A549 (cell line): ENCODE measurements at regions not wholly inside any gene's neighbourhood (a gene's known extent, or its start where the extent isn't known, plus 50 kb on each side); places are given as distances from the start of the nearest gene placed in this dataset.
"Not testable (repeated sequence)": the region's sequence is repeated elsewhere in the genome, so short reads cannot be mapped to it uniquely, and the experiment has no call there.

Source experiments
- BHLHE40 ChIP-seq: IDR thresholded peaks from 2 replicates; pipeline ENCODE4 v1.6.1; 2012; ENCODE audit warnings: low read depth, low read length, inconsistent platforms
- CEBPB ChIP-seq, 2 experiments: fragments of >200 bp in 1 of 2; sonication (Bioruptor Twin) in 1 of 2; formaldehyde crosslinking in 1 of 2; IDR thresholded peaks; 2 replicates each; pipeline ENCODE4 v1.6.1; 2012 to 2016
- CHD2 ChIP-seq: fragments of 150-350 bp; IDR thresholded peaks from 2 replicates; pipeline ENCODE4 v1.6.1; 2014; ENCODE audit warnings: low read length; ENCODE audit not compliant: partially characterized antibody
- EP300 ChIP-seq, 2 experiments: fragments of >200 bp; sonication (Bioruptor Twin); formaldehyde crosslinking; IDR thresholded peaks; 2 replicates in 1 of 2; 3 replicates in 1 of 2; pipeline ENCODE4 v1.6.1; 2016 to 2017
- MAX ChIP-seq: IDR thresholded peaks from 2 replicates; pipeline ENCODE4 v1.6.1; 2012
- POLR2A ChIP-seq: IDR thresholded peaks from 2 replicates; pipeline ENCODE4 v1.6.1; 2012; ENCODE audit warnings: mild to moderate bottlenecking, low read length
- POLR2AphosphoS2 ChIP-seq: conservative IDR thresholded peaks from 2 replicates; pipeline ENCODE4 v1.6.1; 2012; ENCODE audit warnings: low read length, improper control_type of control experiment, inconsistent platforms
- RAD21 ChIP-seq, 2 experiments: fragments of >200 bp in 1 of 2; sonication (Bioruptor Twin) in 1 of 2; formaldehyde crosslinking in 1 of 2; IDR thresholded peaks in 1 of 2; conservative IDR thresholded peaks in 1 of 2; 2 replicates in 1 of 2; 3 replicates in 1 of 2; pipeline ENCODE4 v1.6.1; 2012 to 2018; ENCODE audit warnings: inconsistent platforms in 1 of 2
- REST ChIP-seq: fragments of 200-600 bp; sonication (generic); IDR thresholded peaks from 2 replicates; pipeline ENCODE4 v1.6.1; 2016; ENCODE audit warnings: antibody characterized with exemption, mild to moderate bottlenecking, moderate library complexity
- TF ChIP-seq, protein P1 (sequence below): fragments of >200 bp; sonication (Bioruptor Twin); formaldehyde crosslinking; IDR thresholded peaks from 3 replicates; pipeline ENCODE4 v1.5.1; 2016

- TF ChIP-seq, protein P1, sequence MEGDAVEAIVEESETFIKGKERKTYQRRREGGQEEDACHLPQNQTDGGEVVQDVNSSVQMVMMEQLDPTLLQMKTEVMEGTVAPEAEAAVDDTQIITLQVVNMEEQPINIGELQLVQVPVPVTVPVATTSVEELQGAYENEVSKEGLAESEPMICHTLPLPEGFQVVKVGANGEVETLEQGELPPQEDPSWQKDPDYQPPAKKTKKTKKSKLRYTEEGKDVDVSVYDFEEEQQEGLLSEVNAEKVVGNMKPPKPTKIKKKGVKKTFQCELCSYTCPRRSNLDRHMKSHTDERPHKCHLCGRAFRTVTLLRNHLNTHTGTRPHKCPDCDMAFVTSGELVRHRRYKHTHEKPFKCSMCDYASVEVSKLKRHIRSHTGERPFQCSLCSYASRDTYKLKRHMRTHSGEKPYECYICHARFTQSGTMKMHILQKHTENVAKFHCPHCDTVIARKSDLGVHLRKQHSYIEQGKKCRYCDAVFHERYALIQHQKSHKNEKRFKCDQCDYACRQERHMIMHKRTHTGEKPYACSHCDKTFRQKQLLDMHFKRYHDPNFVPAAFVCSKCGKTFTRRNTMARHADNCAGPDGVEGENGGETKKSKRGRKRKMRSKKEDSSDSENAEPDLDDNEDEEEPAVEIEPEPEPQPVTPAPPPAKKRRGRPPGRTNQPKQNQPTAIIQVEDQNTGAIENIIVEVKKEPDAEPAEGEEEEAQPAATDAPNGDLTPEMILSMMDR: not testable (repeated sequence)
- TF ChIP-seq CEBPB (IDR thresholded peaks at IDR 0.05); REST; CHD2; POLR2A; MAX; POLR2AphosphoS2; BHLHE40; RAD21 (conservative IDR thresholded peaks at IDR 0.05 in 1 of 2, IDR thresholded peaks at IDR 0.05 in 1 of 2); EP300 (IDR thresholded peaks at IDR 0.05): not testable (repeated sequence)
These were observed 197.9 kb downstream of the PYDC2 start for GRCh38 chr3:191658781-191659419.
